WTC11 (cell line): ENCODE measurements at regions not wholly inside any gene's neighbourhood (a gene's known extent, or its start where the extent isn't known, plus 50 kb on each side); places are given as distances from the start of the nearest gene placed in this dataset.

Experiments used
- CREB1 ChIP-seq: sonication (generic); formaldehyde crosslinking; IDR thresholded peaks from 2 replicates; pipeline ENCODE4 v1.8.0; 2023; ENCODE audit warnings: mild to moderate bottlenecking, missing genetic modification reagents
- FOXJ3 ChIP-seq: sonication (generic); formaldehyde crosslinking; IDR thresholded peaks from 2 replicates; pipeline ENCODE4 v1.9.0; 2021; ENCODE audit warnings: missing genetic modification reagents, mild to moderate bottlenecking, borderline replicate concordance
- IRF2 ChIP-seq: sonication (generic); formaldehyde crosslinking; IDR thresholded peaks from 2 replicates; pipeline ENCODE4 v1.8.0; 2022; ENCODE audit warnings: low read depth, missing genetic modification reagents, borderline replicate concordance
- NR1H2 ChIP-seq: sonication (generic); formaldehyde crosslinking; IDR thresholded peaks from 2 replicates; pipeline ENCODE4 v1.9.0; 2021; ENCODE audit warnings: mild to moderate bottlenecking, moderate library complexity, missing genetic modification reagents
- NR2C2 ChIP-seq: sonication (generic); formaldehyde crosslinking; IDR thresholded peaks from 2 replicates; pipeline ENCODE4 v1.8.0; 2022; ENCODE audit warnings: mild to moderate bottlenecking, missing genetic modification reagents
- ZNF121 ChIP-seq: sonication (generic); formaldehyde crosslinking; IDR thresholded peaks from 2 replicates; pipeline ENCODE4 v1.8.0; 2023; ENCODE audit warnings: missing genetic modification reagents
- ZNF138 ChIP-seq: sonication (generic); formaldehyde crosslinking; conservative IDR thresholded peaks from 2 replicates; pipeline ENCODE4 v1.8.1; 2022; ENCODE audit warnings: mild to moderate bottlenecking, moderate library complexity, missing genetic modification reagents
- ZNF416 ChIP-seq: fragments of 250-450 bp; sonication (Bioruptor Pico); IDR thresholded peaks from 2 replicates; pipeline ENCODE4 v1.9.0; 2021; ENCODE audit warnings: mild to moderate bottlenecking, inconsistent platforms
- TF ChIP-seq, protein P1 (sequence below): sonication (generic); formaldehyde crosslinking; IDR thresholded peaks from 2 replicates; pipeline ENCODE4 v1.8.1; 2023; ENCODE audit warnings: mild to moderate bottlenecking, missing genetic modification reagents
- TF ChIP-seq, protein P2 (sequence below): fragments of 200-600 bp; IDR thresholded peaks from 2 replicates; pipeline ENCODE4 v1.8.0; 2022; ENCODE audit warnings: antibody characterized with exemption
- TF ChIP-seq, protein P3 (sequence below): sonication (generic); formaldehyde crosslinking; conservative IDR thresholded peaks from 2 replicates; pipeline ENCODE4 v1.8.1; 2022; ENCODE audit warnings: mild to moderate bottlenecking, missing genetic modification reagents
- TF ChIP-seq, protein P4 (sequence below): sonication (generic); formaldehyde crosslinking; IDR thresholded peaks from 2 replicates; pipeline ENCODE4 v1.8.1; 2023; ENCODE audit warnings: mild to moderate bottlenecking, moderate library complexity, missing genetic modification reagents

DNA sequence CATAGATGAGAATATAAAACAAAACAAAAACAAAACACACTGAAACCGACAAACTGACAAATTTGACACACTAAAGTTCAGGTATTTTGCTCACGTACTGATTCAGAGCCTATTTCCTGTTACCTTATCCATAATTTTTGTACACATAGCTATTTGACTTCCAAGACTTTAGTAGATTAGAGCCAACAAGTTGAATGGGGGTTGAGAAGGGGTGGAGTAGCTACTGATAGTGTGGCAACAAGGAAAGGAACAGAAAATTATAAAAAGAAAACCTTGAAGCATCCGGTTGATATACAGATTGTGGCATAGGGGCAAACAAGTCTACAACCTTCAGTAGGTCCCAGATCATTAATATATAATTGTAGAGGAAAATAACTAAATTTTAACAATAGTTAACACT lies 92.3 kb upstream of the RASGEF1B start:
- TF ChIP-seq, protein P1, sequence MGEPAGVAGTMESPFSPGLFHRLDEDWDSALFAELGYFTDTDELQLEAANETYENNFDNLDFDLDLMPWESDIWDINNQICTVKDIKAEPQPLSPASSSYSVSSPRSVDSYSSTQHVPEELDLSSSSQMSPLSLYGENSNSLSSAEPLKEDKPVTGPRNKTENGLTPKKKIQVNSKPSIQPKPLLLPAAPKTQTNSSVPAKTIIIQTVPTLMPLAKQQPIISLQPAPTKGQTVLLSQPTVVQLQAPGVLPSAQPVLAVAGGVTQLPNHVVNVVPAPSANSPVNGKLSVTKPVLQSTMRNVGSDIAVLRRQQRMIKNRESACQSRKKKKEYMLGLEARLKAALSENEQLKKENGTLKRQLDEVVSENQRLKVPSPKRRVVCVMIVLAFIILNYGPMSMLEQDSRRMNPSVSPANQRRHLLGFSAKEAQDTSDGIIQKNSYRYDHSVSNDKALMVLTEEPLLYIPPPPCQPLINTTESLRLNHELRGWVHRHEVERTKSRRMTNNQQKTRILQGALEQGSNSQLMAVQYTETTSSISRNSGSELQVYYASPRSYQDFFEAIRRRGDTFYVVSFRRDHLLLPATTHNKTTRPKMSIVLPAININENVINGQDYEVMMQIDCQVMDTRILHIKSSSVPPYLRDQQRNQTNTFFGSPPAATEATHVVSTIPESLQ (CRISPR knock-in tag): no peak
- TF ChIP-seq CREB1 (CRISPR knock-in tag): no peak
- TF ChIP-seq, protein P2, sequence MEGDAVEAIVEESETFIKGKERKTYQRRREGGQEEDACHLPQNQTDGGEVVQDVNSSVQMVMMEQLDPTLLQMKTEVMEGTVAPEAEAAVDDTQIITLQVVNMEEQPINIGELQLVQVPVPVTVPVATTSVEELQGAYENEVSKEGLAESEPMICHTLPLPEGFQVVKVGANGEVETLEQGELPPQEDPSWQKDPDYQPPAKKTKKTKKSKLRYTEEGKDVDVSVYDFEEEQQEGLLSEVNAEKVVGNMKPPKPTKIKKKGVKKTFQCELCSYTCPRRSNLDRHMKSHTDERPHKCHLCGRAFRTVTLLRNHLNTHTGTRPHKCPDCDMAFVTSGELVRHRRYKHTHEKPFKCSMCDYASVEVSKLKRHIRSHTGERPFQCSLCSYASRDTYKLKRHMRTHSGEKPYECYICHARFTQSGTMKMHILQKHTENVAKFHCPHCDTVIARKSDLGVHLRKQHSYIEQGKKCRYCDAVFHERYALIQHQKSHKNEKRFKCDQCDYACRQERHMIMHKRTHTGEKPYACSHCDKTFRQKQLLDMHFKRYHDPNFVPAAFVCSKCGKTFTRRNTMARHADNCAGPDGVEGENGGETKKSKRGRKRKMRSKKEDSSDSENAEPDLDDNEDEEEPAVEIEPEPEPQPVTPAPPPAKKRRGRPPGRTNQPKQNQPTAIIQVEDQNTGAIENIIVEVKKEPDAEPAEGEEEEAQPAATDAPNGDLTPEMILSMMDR: no peak
- TF ChIP-seq ZNF121 (CRISPR knock-in tag): no peak
- TF ChIP-seq, protein P3, sequence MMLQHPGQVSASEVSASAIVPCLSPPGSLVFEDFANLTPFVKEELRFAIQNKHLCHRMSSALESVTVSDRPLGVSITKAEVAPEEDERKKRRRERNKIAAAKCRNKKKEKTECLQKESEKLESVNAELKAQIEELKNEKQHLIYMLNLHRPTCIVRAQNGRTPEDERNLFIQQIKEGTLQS (CRISPR knock-in tag): no peak
- TF ChIP-seq NR1H2 (CRISPR knock-in tag): no peak
- TF ChIP-seq NR2C2 (CRISPR knock-in tag): no peak
- TF ChIP-seq FOXJ3: no peak
- TF ChIP-seq, protein P4, sequence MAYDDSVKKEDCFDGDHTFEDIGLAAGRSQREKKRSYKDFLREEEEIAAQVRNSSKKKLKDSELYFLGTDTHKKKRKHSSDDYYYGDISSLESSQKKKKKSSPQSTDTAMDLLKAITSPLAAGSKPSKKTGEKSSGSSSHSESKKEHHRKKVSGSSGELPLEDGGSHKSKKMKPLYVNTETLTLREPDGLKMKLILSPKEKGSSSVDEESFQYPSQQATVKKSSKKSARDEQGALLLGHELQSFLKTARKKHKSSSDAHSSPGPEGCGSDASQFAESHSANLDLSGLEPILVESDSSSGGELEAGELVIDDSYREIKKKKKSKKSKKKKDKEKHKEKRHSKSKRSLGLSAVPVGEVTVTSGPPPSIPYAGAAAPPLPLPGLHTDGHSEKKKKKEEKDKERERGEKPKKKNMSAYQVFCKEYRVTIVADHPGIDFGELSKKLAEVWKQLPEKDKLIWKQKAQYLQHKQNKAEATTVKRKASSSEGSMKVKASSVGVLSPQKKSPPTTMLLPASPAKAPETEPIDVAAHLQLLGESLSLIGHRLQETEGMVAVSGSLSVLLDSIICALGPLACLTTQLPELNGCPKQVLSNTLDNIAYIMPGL (CRISPR knock-in tag): no peak
- TF ChIP-seq ZNF138 (CRISPR knock-in tag): no peak
- TF ChIP-seq IRF2 (CRISPR knock-in tag): no peak
- TF ChIP-seq ZNF416 (CRISPR knock-in tag): no peak
